ENCODE measurements at regions not wholly inside any gene's neighbourhood (a gene's known extent, or its start where the extent isn't known, plus 50 kb on each side); places are given as distances from the start of the nearest gene placed in this dataset.
"Not testable (repeated sequence)": the region's sequence is repeated elsewhere in the genome, so short reads cannot be mapped to it uniquely, and the experiment has no call there.

- H3K9me3 ChIP-seq (ENCODE audit: control insufficient read depth, low read length): no peaks in the 10 kb centered on the region
- no peak overlapping the region for H3K9ac ChIP-seq (ENCODE audit: low read length)
- no peaks in the 10 kb centered on the region for H3K36me3 ChIP-seq (ENCODE audit: control insufficient read depth, insufficient read depth, low read length)
- no peaks in the 10 kb centered on the region for H3K27me3 ChIP-seq (ENCODE audit: control insufficient read depth, insufficient read depth, low read length)
- no peak overlapping the region for H3K4me3 ChIP-seq (ENCODE audit: low read length)
- H3K4me1 ChIP-seq (ENCODE audit: control insufficient read depth, insufficient read depth, low read length): peaks cover under 1% of the 10 kb centered on the region
These were observed 228.8 kb upstream of the ECI2 start for GRCh38 chr6:4364172-4364571.

- Histone ChIP-seq H3K9me3 (ENCODE audit: control insufficient read depth, low read length) (no peaks in the 10 kb centered on the region), H3K4me1 (ENCODE audit: control insufficient read depth, insufficient read depth, low read length) (peaks cover 6% of the 10 kb centered on the region), H3K36me3 (ENCODE audit: control insufficient read depth, insufficient read depth, low read length) (no peaks in the 10 kb centered on the region), H3K9ac (ENCODE audit: low read length) (no peak overlapping the region), H3K4me3 (ENCODE audit: low read length) (no peak overlapping the region), H3K27me3 (ENCODE audit: control insufficient read depth, insufficient read depth, low read length) (no peaks in the 10 kb centered on the region)
These were observed 228.3 kb upstream of the ECI2 start for GRCh38 chr6:4363656-4364055.

GRCh38 chr6:4362326-4362725 lies 227.0 kb upstream of the ECI2 start:
- H3K9ac ChIP-seq (ENCODE audit: low read length): no peak overlapping the region
- H3K9me3 ChIP-seq (ENCODE audit: control insufficient read depth, low read length): no peaks in the 10 kb centered on the region
- H3K36me3 ChIP-seq (ENCODE audit: control insufficient read depth, insufficient read depth, low read length): no peaks in the 10 kb centered on the region
- H3K4me1 ChIP-seq (ENCODE audit: control insufficient read depth, insufficient read depth, low read length): peaks cover 11% of the 10 kb centered on the region
- no peak overlapping the region for H3K4me3 ChIP-seq (ENCODE audit: low read length)
- no peaks in the 10 kb centered on the region for H3K27me3 ChIP-seq (ENCODE audit: control insufficient read depth, insufficient read depth, low read length)

- Histone ChIP-seq H3K27me3 (ENCODE audit: control insufficient read depth, insufficient read depth, low read length) (no peaks in the 10 kb centered on the region), H3K4me1 (ENCODE audit: control insufficient read depth, insufficient read depth, low read length) (peaks cover 11% of the 10 kb centered on the region), H3K36me3 (ENCODE audit: control insufficient read depth, insufficient read depth, low read length) (no peaks in the 10 kb centered on the region), H3K9me3 (ENCODE audit: control insufficient read depth, low read length) (no peaks in the 10 kb centered on the region), H3K4me3 (ENCODE audit: low read length) (no peak overlapping the region), H3K9ac (ENCODE audit: low read length) (no peak overlapping the region)
These were observed 225.5 kb upstream of the ECI2 start for GRCh38 chr6:4360920-4361319.

- H3K4me3 ChIP-seq (ENCODE audit: low read length): no peak overlapping the region
- H3K9me3 ChIP-seq (ENCODE audit: control insufficient read depth, low read length): no peaks in the 10 kb centered on the region
- H3K9ac ChIP-seq (ENCODE audit: low read length): no peak overlapping the region
- H3K27me3 ChIP-seq (ENCODE audit: control insufficient read depth, insufficient read depth, low read length): no peaks in the 10 kb centered on the region
- peaks cover 11% of the 10 kb centered on the region for H3K4me1 ChIP-seq (ENCODE audit: control insufficient read depth, insufficient read depth, low read length)
- H3K36me3 ChIP-seq (ENCODE audit: control insufficient read depth, insufficient read depth, low read length): no peaks in the 10 kb centered on the region
These were observed 223.8 kb upstream of the ECI2 start for GRCh38 chr6:4359108-4359730.

- no peak overlapping the region for H3K4me3 ChIP-seq (ENCODE audit: low read length)
- no peak overlapping the region for H3K9ac ChIP-seq (ENCODE audit: low read length)
- H3K36me3 ChIP-seq (ENCODE audit: control insufficient read depth, insufficient read depth, low read length): no peaks in the 10 kb centered on the region
- H3K27me3 ChIP-seq (ENCODE audit: control insufficient read depth, insufficient read depth, low read length): peaks cover 3% of the 10 kb centered on the region
- H3K4me1 ChIP-seq (ENCODE audit: control insufficient read depth, insufficient read depth, low read length): peaks cover 11% of the 10 kb centered on the region
- H3K9me3 ChIP-seq (ENCODE audit: control insufficient read depth, low read length): no peaks in the 10 kb centered on the region
These were observed 223.2 kb upstream of the ECI2 start for GRCh38 chr6:4358414-4359107.

- H3K4me1 ChIP-seq (ENCODE audit: control insufficient read depth, insufficient read depth, low read length): peaks cover 11% of the 10 kb centered on the region
- not testable (repeated sequence) for H3K4me3 ChIP-seq (ENCODE audit: low read length); H3K9me3 ChIP-seq (ENCODE audit: control insufficient read depth, low read length); H3K27me3 ChIP-seq (ENCODE audit: control insufficient read depth, insufficient read depth, low read length); H3K9ac ChIP-seq (ENCODE audit: low read length); H3K36me3 ChIP-seq (ENCODE audit: control insufficient read depth, insufficient read depth, low read length)
These were observed 222.3 kb upstream of the ECI2 start for GRCh38 chr6:4357660-4358152.

GRCh38 chr6:4356899-4357659 lies 221.7 kb upstream of the ECI2 start:
- Histone ChIP-seq H3K9ac (ENCODE audit: low read length) (no peak overlapping the region), H3K36me3 (ENCODE audit: control insufficient read depth, insufficient read depth, low read length) (no peaks in the 10 kb centered on the region), H3K9me3 (ENCODE audit: control insufficient read depth, low read length) (no peaks in the 10 kb centered on the region), H3K27me3 (ENCODE audit: control insufficient read depth, insufficient read depth, low read length) (peaks cover 3% of the 10 kb centered on the region), H3K4me1 (ENCODE audit: control insufficient read depth, insufficient read depth, low read length) (peaks cover 11% of the 10 kb centered on the region), H3K4me3 (ENCODE audit: low read length) (no peak overlapping the region)

- no peak overlapping the region for H3K9ac ChIP-seq (ENCODE audit: low read length)
- H3K4me3 ChIP-seq (ENCODE audit: low read length): no peak overlapping the region
- no peaks in the 10 kb centered on the region for H3K9me3 ChIP-seq (ENCODE audit: control insufficient read depth, low read length)
- no peaks in the 10 kb centered on the region for H3K36me3 ChIP-seq (ENCODE audit: control insufficient read depth, insufficient read depth, low read length)
- peaks cover 3% of the 10 kb centered on the region for H3K27me3 ChIP-seq (ENCODE audit: control insufficient read depth, insufficient read depth, low read length)
- peaks cover 11% of the 10 kb centered on the region for H3K4me1 ChIP-seq (ENCODE audit: control insufficient read depth, insufficient read depth, low read length)
These were observed 219.9 kb upstream of the ECI2 start for GRCh38 chr6:4355241-4355640.

- peaks cover 3% of the 10 kb centered on the region for H3K27me3 ChIP-seq (ENCODE audit: control insufficient read depth, insufficient read depth, low read length)
- H3K9me3 ChIP-seq (ENCODE audit: control insufficient read depth, low read length): no peaks in the 10 kb centered on the region
- H3K4me1 ChIP-seq (ENCODE audit: control insufficient read depth, insufficient read depth, low read length): peaks cover 10% of the 10 kb centered on the region
- no peak overlapping the region for H3K9ac ChIP-seq (ENCODE audit: low read length)
- H3K4me3 ChIP-seq (ENCODE audit: low read length): no peak overlapping the region
- no peaks in the 10 kb centered on the region for H3K36me3 ChIP-seq (ENCODE audit: control insufficient read depth, insufficient read depth, low read length)
These were observed 218.8 kb upstream of the ECI2 start for GRCh38 chr6:4354181-4354580.

GRCh38 chr6:4352731-4353130 lies 217.4 kb upstream of the ECI2 start:
- H3K27me3 ChIP-seq (ENCODE audit: control insufficient read depth, insufficient read depth, low read length): peaks cover 3% of the 10 kb centered on the region
- H3K4me1 ChIP-seq (ENCODE audit: control insufficient read depth, insufficient read depth, low read length): no peaks in the 10 kb centered on the region
- H3K9ac ChIP-seq (ENCODE audit: low read length): no peak overlapping the region
- no peaks in the 10 kb centered on the region for H3K9me3 ChIP-seq (ENCODE audit: control insufficient read depth, low read length)
- no peak overlapping the region for H3K4me3 ChIP-seq (ENCODE audit: low read length)
- no peaks in the 10 kb centered on the region for H3K36me3 ChIP-seq (ENCODE audit: control insufficient read depth, insufficient read depth, low read length)

- H3K4me1 ChIP-seq (ENCODE audit: control insufficient read depth, insufficient read depth, low read length): no peaks in the 10 kb centered on the region
- no peaks in the 10 kb centered on the region for H3K9me3 ChIP-seq (ENCODE audit: control insufficient read depth, low read length)
- peaks cover 3% of the 10 kb centered on the region for H3K27me3 ChIP-seq (ENCODE audit: control insufficient read depth, insufficient read depth, low read length)
- H3K4me3 ChIP-seq (ENCODE audit: low read length): no peak overlapping the region
- H3K9ac ChIP-seq (ENCODE audit: low read length): no peak overlapping the region
- H3K36me3 ChIP-seq (ENCODE audit: control insufficient read depth, insufficient read depth, low read length): no peaks in the 10 kb centered on the region
These were observed 216.9 kb upstream of the ECI2 start for GRCh38 chr6:4352322-4352669.

Measured in mucosa of stomach (tissue), 1 donor.